PC-3 (cell line): ENCODE measurements at regions not wholly inside any gene's neighbourhood (a gene's known extent, or its start where the extent isn't known, plus 50 kb on each side); places are given as distances from the start of the nearest gene placed in this dataset.

Source experiments
- ATAC-seq: fragments of 200-7000 bp; cut with Tn5 transposase; 2 replicates; pipeline ENCODE4 v1.9.1; 2020; ENCODE audit warnings: mild to moderate bottlenecking, moderate library complexity
- BruUV-seq: library from RNA; stranded (reverse); fragments of 400-500 nt; replicated peaks from 2 replicates; lab custom pipeline; 2021; lab: Mats Ljungman, UMichigan
- CTCF ChIA-PET: fragments of 300-600 bp; sonication (Branson Sonifier 250); formaldehyde crosslinking; loops from one replicate; lab custom pipeline; 2022; ENCODE audit warnings: antibody characterized with exemption; lab: Charles Lee
- POLR2A ChIA-PET: fragments of 300-600 bp; sonication (Branson Sonifier 250); formaldehyde crosslinking; loops from one replicate; lab custom pipeline; 2022; ENCODE audit warnings: antibody characterized with exemption; ENCODE audit not compliant: unreplicated experiment; lab: Charles Lee
- DNase-seq: peaks from one replicate; pipeline ENCODE4 v3.0.0-alpha.2; 2015
- H2AFZ ChIP-seq: fragments of 300-600 bp; sonication (generic); 2 replicates; pipeline ENCODE4 v1.6.0; 2016; ENCODE audit warnings: antibody characterized with exemption, low read length
- H3F3A ChIP-seq: fragments of 300-600 bp; sonication (generic); one replicate; pipeline ENCODE4 v1.6.0; 2017; ENCODE audit warnings: antibody characterized with exemption, low read length, control low read depth, mild to moderate bottlenecking; ENCODE audit not compliant: unreplicated experiment
- H3K27ac ChIP-seq: fragments of 300-600 bp; sonication (generic); 2 replicates; pipeline ENCODE4 v1.5.1; 2016; ENCODE audit warnings: mild to moderate bottlenecking, low read length
- H3K27me3 ChIP-seq: fragments of 300-600 bp; sonication (generic); 2 replicates; pipeline ENCODE4 v1.6.1; 2016; ENCODE audit warnings: low read length, mixed read lengths
- H3K36me3 ChIP-seq: fragments of 300-600 bp; sonication (generic); 2 replicates; pipeline ENCODE4 v1.6.1; 2016; ENCODE audit warnings: low read depth, mixed run types, low read length, mixed read lengths
- H3K4me1 ChIP-seq: fragments of 300-600 bp; sonication (generic); 2 replicates; pipeline ENCODE4 v1.5.1; 2016; ENCODE audit warnings: low read length; ENCODE audit not compliant: insufficient read depth
- H3K4me2 ChIP-seq: fragments of 300-600 bp; sonication (generic); 2 replicates; pipeline ENCODE4 v1.6.0; 2016; ENCODE audit warnings: low read length
- H3K4me3 ChIP-seq: fragments of 300-600 bp; sonication (generic); 2 replicates; pipeline ENCODE4 v1.5.1; 2016; ENCODE audit warnings: mild to moderate bottlenecking, low read length, mixed read lengths
- H3K79me2 ChIP-seq: fragments of 300-600 bp; sonication (generic); 2 replicates; pipeline ENCODE4 v1.6.1; 2017; ENCODE audit warnings: low read length, mixed read lengths
- H3K9ac ChIP-seq: fragments of 300-600 bp; sonication (generic); 2 replicates; pipeline ENCODE4 v1.6.0; 2016; ENCODE audit warnings: mild to moderate bottlenecking, low read length
- H3K9me2 ChIP-seq: fragments of 300-600 bp; sonication (generic); replicated peaks from 2 replicates; pipeline ENCODE4 v1.6.1; 2016; ENCODE audit warnings: mixed run types, low read length, mixed read lengths
- H3K9me3 ChIP-seq: fragments of 300-600 bp; sonication (generic); 2 replicates; pipeline ENCODE4 v1.6.1; 2016; ENCODE audit warnings: low read length, mixed read lengths
- H4K20me1 ChIP-seq: fragments of 300-600 bp; sonication (generic); 2 replicates; pipeline ENCODE4 v1.6.1; 2016; ENCODE audit warnings: low read length, mixed read lengths
- EZH2 ChIP-seq: fragments of 300-600 bp; sonication (generic); IDR thresholded peaks from one replicate; pipeline ENCODE4 v1.6.1; 2017; ENCODE audit warnings: antibody characterized with exemption, mild to moderate bottlenecking, low read length; ENCODE audit not compliant: unreplicated experiment
- EZH2phosphoT487 ChIP-seq: fragments of 300-600 bp; sonication (generic); IDR thresholded peaks from 2 replicates; pipeline ENCODE4 v1.6.1; 2018; ENCODE audit warnings: mild to moderate bottlenecking, antibody characterized with exemption, low read length, borderline replicate concordance
- intact Hi-C: fragments of 100-400 bp; cut with micrococcal nuclease; formaldehyde crosslinking; loops from 2 replicates; pipeline ENCODE4 v1.9.0; 2023
- TF ChIP-seq, protein P1 (sequence below): fragments of 300-600 bp; sonication (generic); conservative IDR thresholded peaks from 2 replicates; pipeline ENCODE4 v1.5.1; 2017; ENCODE audit warnings: antibody characterized with exemption, low read depth, mild to moderate bottlenecking, low read length

DNA sequence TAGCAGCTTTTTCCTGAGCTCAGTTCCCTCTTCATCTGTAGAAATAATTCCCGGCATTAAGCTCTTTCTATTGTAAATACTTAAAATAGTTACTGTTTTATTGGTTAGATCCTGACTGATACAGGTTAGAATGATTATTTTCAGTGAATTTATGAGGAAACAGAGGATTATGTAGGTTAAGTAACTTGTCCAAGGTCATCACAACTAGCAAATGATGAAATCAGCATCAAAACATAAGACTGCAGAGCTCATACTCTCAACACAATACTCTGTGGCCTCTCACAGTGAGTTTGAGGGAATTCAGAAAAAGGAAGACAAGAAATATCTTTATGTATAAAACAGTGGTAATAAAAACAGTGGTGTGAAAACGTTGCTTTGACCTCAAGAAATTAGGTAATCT lies 113.2 kb upstream of the DLX2 start:
- H3F3A ChIP-seq: no peaks in the 10 kb centered on the region
- no peak overlapping the region for H3K9ac ChIP-seq
- no peak overlapping the region for H3K27ac ChIP-seq
- H3K36me3 ChIP-seq: no peaks in the 10 kb centered on the region
- TF ChIP-seq EZH2phosphoT487 (no peak), EZH2 (no peak)
- TF ChIP-seq, protein P1, sequence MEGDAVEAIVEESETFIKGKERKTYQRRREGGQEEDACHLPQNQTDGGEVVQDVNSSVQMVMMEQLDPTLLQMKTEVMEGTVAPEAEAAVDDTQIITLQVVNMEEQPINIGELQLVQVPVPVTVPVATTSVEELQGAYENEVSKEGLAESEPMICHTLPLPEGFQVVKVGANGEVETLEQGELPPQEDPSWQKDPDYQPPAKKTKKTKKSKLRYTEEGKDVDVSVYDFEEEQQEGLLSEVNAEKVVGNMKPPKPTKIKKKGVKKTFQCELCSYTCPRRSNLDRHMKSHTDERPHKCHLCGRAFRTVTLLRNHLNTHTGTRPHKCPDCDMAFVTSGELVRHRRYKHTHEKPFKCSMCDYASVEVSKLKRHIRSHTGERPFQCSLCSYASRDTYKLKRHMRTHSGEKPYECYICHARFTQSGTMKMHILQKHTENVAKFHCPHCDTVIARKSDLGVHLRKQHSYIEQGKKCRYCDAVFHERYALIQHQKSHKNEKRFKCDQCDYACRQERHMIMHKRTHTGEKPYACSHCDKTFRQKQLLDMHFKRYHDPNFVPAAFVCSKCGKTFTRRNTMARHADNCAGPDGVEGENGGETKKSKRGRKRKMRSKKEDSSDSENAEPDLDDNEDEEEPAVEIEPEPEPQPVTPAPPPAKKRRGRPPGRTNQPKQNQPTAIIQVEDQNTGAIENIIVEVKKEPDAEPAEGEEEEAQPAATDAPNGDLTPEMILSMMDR: no peak
- DNase-seq: no peak
- H3K4me3 ChIP-seq: no peak overlapping the region
- H3K9me3 ChIP-seq: no peaks in the 10 kb centered on the region
- no peaks in the 10 kb centered on the region for H3K9me2 ChIP-seq
- POLR2A ChIA-PET: no interaction called here
- BruUV-seq: no TSS peak
- CTCF ChIA-PET: no interaction called here
- H3K4me2 ChIP-seq: no peak overlapping the region
- ATAC-seq: no peak
- H3K27me3 ChIP-seq: no peaks in the 10 kb centered on the region
- H4K20me1 ChIP-seq: no peaks in the 10 kb centered on the region
- intact Hi-C loops: no loop called here
- H3K79me2 ChIP-seq: no peaks in the 10 kb centered on the region
- H3K4me1 ChIP-seq: no peaks in the 10 kb centered on the region
- H2AFZ ChIP-seq: no peak overlapping the region

DNA sequence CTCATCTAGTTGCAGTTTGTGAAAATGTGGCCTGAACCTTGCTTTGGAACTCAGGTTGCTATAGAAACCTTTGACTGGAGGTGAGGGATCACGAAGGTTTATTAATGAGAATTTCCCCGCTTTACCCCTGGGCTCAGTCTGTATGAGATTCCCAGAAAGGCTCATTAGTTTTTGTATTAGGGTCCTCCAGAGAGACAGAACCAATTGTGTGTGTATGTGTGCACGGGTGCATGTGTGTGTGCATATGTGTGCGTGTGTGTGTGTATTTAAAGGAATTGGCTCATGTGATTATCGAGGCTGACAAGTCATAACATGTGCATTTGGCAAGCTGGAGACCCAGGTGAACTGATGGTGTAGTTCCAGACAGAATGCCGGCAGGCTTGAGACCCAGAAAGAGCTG lies 113.8 kb upstream of the DLX2 start:
- ATAC-seq (no peak), DNase-seq (no peak)
- H3K9me2 ChIP-seq: no peaks in the 10 kb centered on the region
- no TSS peak for BruUV-seq
- H3K4me1 ChIP-seq: no peaks in the 10 kb centered on the region
- TF ChIP-seq EZH2 (no peak), EZH2phosphoT487 (no peak)
- TF ChIP-seq, protein P1: no peak
- no peak overlapping the region for H2AFZ ChIP-seq
- ChIA-PET CTCF (interaction anchor here (0.6 kb wide), 1 partner anchor 372 kb away, joined by 3 read pairs; no protein-coding TSS in a partner anchor), POLR2A (no interaction called here)
- H3K36me3 ChIP-seq: no peaks in the 10 kb centered on the region
- H3K79me2 ChIP-seq: no peaks in the 10 kb centered on the region
- H3K9me3 ChIP-seq: no peaks in the 10 kb centered on the region
- H3F3A ChIP-seq: no peaks in the 10 kb centered on the region
- H3K27me3 ChIP-seq: no peaks in the 10 kb centered on the region
- H4K20me1 ChIP-seq: no peaks in the 10 kb centered on the region
- no peak overlapping the region for H3K27ac ChIP-seq
- H3K4me2 ChIP-seq: no peak overlapping the region
- no peak overlapping the region for H3K4me3 ChIP-seq
- intact Hi-C loops: no loop called here
- no peak overlapping the region for H3K9ac ChIP-seq

DNA sequence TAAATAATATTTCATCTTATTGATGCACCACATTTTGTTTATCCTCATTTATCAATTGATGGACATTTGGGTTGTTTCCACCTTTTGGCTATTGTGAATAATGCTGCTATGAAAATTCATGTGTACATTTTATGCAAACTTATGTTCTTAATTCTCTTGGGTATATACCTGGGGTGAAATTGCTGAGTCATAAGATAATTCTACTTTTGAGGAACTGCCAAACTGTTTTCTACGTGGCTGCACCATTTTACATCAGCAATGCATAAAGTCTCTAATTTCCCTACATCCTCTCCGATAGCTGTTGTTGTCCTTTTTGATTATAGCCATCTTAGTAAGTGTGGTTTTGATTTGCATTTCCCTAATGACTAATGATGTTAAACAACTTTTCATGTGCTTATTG lies 116.5 kb upstream of the DLX2 start:
- no peak for TF ChIP-seq EZH2phosphoT487
- TF ChIP-seq, protein P1: no peak
- TF ChIP-seq EZH2: no peak
- H3K27me3 ChIP-seq: no peaks in the 10 kb centered on the region
- peaks cover 4% of the 10 kb centered on the region; the same call in 1 of the 2 replicates for H3K4me1 ChIP-seq
- BruUV-seq: no TSS peak
- H3K27ac ChIP-seq: no peak overlapping the region
- intact Hi-C loops: no loop called here
- no peaks in the 10 kb centered on the region for H3K9me3 ChIP-seq
- H3F3A ChIP-seq: no peaks in the 10 kb centered on the region
- no peak for DNase-seq
- H3K4me2 ChIP-seq: no peak overlapping the region
- ATAC-seq: no peak
- H3K79me2 ChIP-seq: no peaks in the 10 kb centered on the region
- ChIA-PET POLR2A (no interaction called here), CTCF (no interaction called here)
- no peak overlapping the region for H2AFZ ChIP-seq
- no peaks in the 10 kb centered on the region for H3K9me2 ChIP-seq
- no peak overlapping the region for H3K9ac ChIP-seq
- H4K20me1 ChIP-seq: no peaks in the 10 kb centered on the region
- H3K36me3 ChIP-seq: no peaks in the 10 kb centered on the region
- no peak overlapping the region for H3K4me3 ChIP-seq
